ENCODE measurements at regions not wholly inside any gene's neighbourhood (a gene's known extent, or its start where the extent isn't known, plus 50 kb on each side); places are given as distances from the start of the nearest gene placed in this dataset.

- Histone ChIP-seq H3K4me1 (no peaks in the 10 kb centered on the region), H3K36me3 (no peaks in the 10 kb centered on the region), H3K27me3 (no peaks in the 10 kb centered on the region), H3K4me3 (ENCODE audit: low read depth, low read length) (no peak overlapping the region), H3K9me3 (no peaks in the 10 kb centered on the region)
- no peak for TF ChIP-seq CTCF (IDR thresholded peaks at IDR 0.05; ENCODE audit: low read depth, low read length)
- no peak for DNase-seq
These were observed 1770.1 kb downstream of the OTOL1 start for GRCh38 chr3:163266731-163267130.

GRCh38 chr3:163261618-163262017 lies 1765.0 kb downstream of the OTOL1 start:
- DNase-seq, result no peak
- H3K4me1 ChIP-seq, result no peaks in the 10 kb centered on the region
- H3K9me3 ChIP-seq, result no peaks in the 10 kb centered on the region
- H3K4me3 ChIP-seq (ENCODE audit: low read depth, low read length), result no peak overlapping the region
- TF ChIP-seq CTCF (IDR thresholded peaks at IDR 0.05; ENCODE audit: low read depth, low read length), result no peak
- H3K27me3 ChIP-seq, result no peaks in the 10 kb centered on the region
- H3K36me3 ChIP-seq, result no peaks in the 10 kb centered on the region

GRCh38 chr3:163261056-163261455 lies 1764.4 kb downstream of the OTOL1 start:
- H3K36me3 ChIP-seq, result no peaks in the 10 kb centered on the region
- no peaks in the 10 kb centered on the region for H3K27me3 ChIP-seq
- DNase-seq, result no peak
- no peaks in the 10 kb centered on the region for H3K9me3 ChIP-seq
- no peak overlapping the region for H3K4me3 ChIP-seq (ENCODE audit: low read depth, low read length)
- no peaks in the 10 kb centered on the region for H3K4me1 ChIP-seq
- no peak for TF ChIP-seq CTCF (IDR thresholded peaks at IDR 0.05; ENCODE audit: low read depth, low read length)

- no peaks in the 10 kb centered on the region for H3K9me3 ChIP-seq
- no peaks in the 10 kb centered on the region for H3K36me3 ChIP-seq
- H3K4me1 ChIP-seq, result no peaks in the 10 kb centered on the region
- no peak for DNase-seq
- TF ChIP-seq CTCF (IDR thresholded peaks at IDR 0.05; ENCODE audit: low read depth, low read length), result no peak
- H3K4me3 ChIP-seq (ENCODE audit: low read depth, low read length), result no peak overlapping the region
- H3K27me3 ChIP-seq, result no peaks in the 10 kb centered on the region
These were observed 1721.7 kb downstream of the OTOL1 start for GRCh38 chr3:163218336-163218735.

- no peak overlapping the region for H3K4me3 ChIP-seq (ENCODE audit: low read depth, low read length)
- TF ChIP-seq CTCF (IDR thresholded peaks at IDR 0.05; ENCODE audit: low read depth, low read length), result no peak
- H3K4me1 ChIP-seq, result no peaks in the 10 kb centered on the region; the same call in 1 of the 2 replicates
- H3K36me3 ChIP-seq, result no peaks in the 10 kb centered on the region
- H3K27me3 ChIP-seq, result no peaks in the 10 kb centered on the region
- DNase-seq, result no peak
- no peaks in the 10 kb centered on the region for H3K9me3 ChIP-seq
These were observed 1717.2 kb downstream of the OTOL1 start for GRCh38 chr3:163213838-163214237.

- no peaks in the 10 kb centered on the region for H3K4me1 ChIP-seq
- no peaks in the 10 kb centered on the region for H3K9me3 ChIP-seq
- TF ChIP-seq CTCF (IDR thresholded peaks at IDR 0.05; ENCODE audit: low read depth, low read length), result no peak
- H3K36me3 ChIP-seq, result no peaks in the 10 kb centered on the region
- H3K27me3 ChIP-seq, result no peaks in the 10 kb centered on the region
- no peak overlapping the region for H3K4me3 ChIP-seq (ENCODE audit: low read depth, low read length)
- no peak for DNase-seq
These were observed 1700.3 kb downstream of the OTOL1 start for GRCh38 chr3:163196815-163197374.

Measured in BE2C (cell line).